H1 (cell line): ENCODE measurements at regions not wholly inside any gene's neighbourhood (a gene's known extent, or its start where the extent isn't known, plus 50 kb on each side); places are given as distances from the start of the nearest gene placed in this dataset.

Source experiments
- CTCF ChIA-PET: fragments of 300-600 bp; sonication (Branson Sonifier 250); formaldehyde crosslinking; loops from one replicate; lab custom pipeline; 2021; ENCODE audit not compliant: partially characterized antibody; lab: Charles Lee
- POLR2A ChIA-PET: fragments of 300-600 bp; sonication (Branson Sonifier 250); formaldehyde crosslinking; loops from one replicate; lab custom pipeline; 2021; ENCODE audit warnings: inconsistent platforms; ENCODE audit not compliant: partially characterized antibody; lab: Charles Lee
- DNase-seq, 2 experiments: peaks; one replicate each; pipeline versions ENCODE4 v3.0.0 to v3.0.0-alpha.2; 2010 to 2022; ENCODE audit warnings: low spot score in 2 of 2, low read depth in 1 of 2, mixed read lengths in 1 of 2
- FAIRE-seq: peaks from 2 replicates; lab custom pipeline; 2011; peaks lifted over from hg19 to GRCh38; lab: Jason Lieb, UNC
- H2AFZ ChIP-seq: 2 replicates; pipeline ENCODE4 v1.8.1; 2012; ENCODE audit warnings: low read length, inconsistent platforms
- H2AK5ac ChIP-seq: 2 replicates; pipeline ENCODE4 v1.6.1; 2013; ENCODE audit warnings: low read depth, low read length
- H2BK120ac ChIP-seq: replicated peaks from 2 replicates; pipeline ENCODE3; 2013; ENCODE audit warnings: low read depth, low read length, inconsistent platforms
- H2BK12ac ChIP-seq: 2 replicates; pipeline ENCODE4 v1.6.1; 2013; ENCODE audit warnings: low read depth, low read length
- H2BK15ac ChIP-seq: 2 replicates; pipeline ENCODE4 v1.6.1; 2013; ENCODE audit warnings: low read length
- H2BK20ac ChIP-seq: 2 replicates; pipeline ENCODE4 v1.6.1; 2013; ENCODE audit warnings: low read length
- H2BK5ac ChIP-seq: 2 replicates; pipeline ENCODE4 v1.6.1; 2013; ENCODE audit warnings: low read depth, low read length
- H3K14ac ChIP-seq: 2 replicates; pipeline ENCODE4 v1.6.1; 2013; ENCODE audit warnings: inconsistent platforms; ENCODE audit not compliant: insufficient read length
- H3K18ac ChIP-seq: 2 replicates; pipeline ENCODE4 v1.6.1; 2013; ENCODE audit warnings: low read length; ENCODE audit errors: extremely low read depth
- H3K23ac ChIP-seq: 2 replicates; pipeline ENCODE4 v1.6.1; 2013; ENCODE audit warnings: inconsistent platforms; ENCODE audit not compliant: insufficient read length
- H3K23me2 ChIP-seq: 2 replicates; pipeline ENCODE4 v1.6.1; 2013; ENCODE audit warnings: low read depth, low read length
- H3K27ac ChIP-seq: 2 replicates; pipeline ENCODE4 v1.6.1; 2011; ENCODE audit warnings: low read depth, low read length, inconsistent platforms
- H3K27me3 ChIP-seq, 4 experiments: replicated peaks in 1 of 4; 1 replicate in 1 of 4; 2 replicates in 3 of 4; pipeline versions ENCODE4 v1.6.1 to v1.8.1; 2011 to 2013; ENCODE audit warnings: low read length in 3 of 4, mild to moderate bottlenecking in 3 of 4, inconsistent platforms in 2 of 4, mixed read lengths in 2 of 4, moderate library complexity in 1 of 4; ENCODE audit not compliant: control insufficient read depth in 3 of 4, insufficient read depth in 3 of 4; ENCODE audit errors: extremely low read depth in 1 of 4
- H3K36me3 ChIP-seq, 4 experiments: 2 replicates each; pipeline versions ENCODE4 v1.6.1 to v1.8.1; 2011 to 2013; ENCODE audit warnings: mild to moderate bottlenecking in 4 of 4, low read length in 3 of 4, moderate library complexity in 2 of 4, control low read depth in 1 of 4, inconsistent platforms in 1 of 4; ENCODE audit not compliant: insufficient read depth in 4 of 4, control insufficient read depth in 2 of 4
- H3K4ac ChIP-seq: replicated peaks from 2 replicates; pipeline ENCODE3; 2013; ENCODE audit warnings: low read length, low read depth, mixed read lengths, inconsistent platforms; ENCODE audit not compliant: insufficient read length
- H3K4me1 ChIP-seq, 4 experiments: replicated peaks in 1 of 4; 1 replicate in 1 of 4; 2 replicates in 3 of 4; pipeline versions ENCODE4 v1.6.1 to v1.8.1; 2011 to 2013; ENCODE audit warnings: low read length in 3 of 4, inconsistent platforms in 2 of 4, mixed read lengths in 1 of 4; ENCODE audit not compliant: insufficient read depth in 4 of 4, control insufficient read depth in 3 of 4
- H3K4me2 ChIP-seq, 2 experiments: 2 replicates each; pipeline versions ENCODE4 v1.6.1 to v1.8.1; 2011 to 2013; ENCODE audit warnings: low read depth in 2 of 2, low read length in 2 of 2, control low read depth in 1 of 2, inconsistent platforms in 1 of 2, mild to moderate bottlenecking in 1 of 2; ENCODE audit not compliant: insufficient read depth in 1 of 2
- H3K4me3 ChIP-seq, 4 experiments: fragments of 200-600, 300-600 bp in 1 of 4; sonication (generic), shearing (Covaris generic), sonication (Bioruptor Twin) in 1 of 4; 2 replicates each; pipeline versions ENCODE4 v1.5.1 to v1.8.1; 2011 to 2016; ENCODE audit warnings: low read length in 4 of 4, low read depth in 3 of 4, control low read depth in 2 of 4, inconsistent platforms in 2 of 4, mild to moderate bottlenecking in 2 of 4, mixed read lengths in 1 of 4, moderate library complexity in 1 of 4; ENCODE audit not compliant: insufficient read depth in 2 of 4; ENCODE audit errors: extremely low read depth in 1 of 4
- H3K56ac ChIP-seq: replicated peaks from 2 replicates; pipeline ENCODE3; 2013; ENCODE audit warnings: low read depth, mild to moderate bottlenecking, mixed read lengths, low read length, inconsistent platforms; ENCODE audit not compliant: insufficient read length
- H3K79me1 ChIP-seq: 2 replicates; pipeline ENCODE4 v1.6.1; 2013; ENCODE audit warnings: low read depth, low read length, control low read depth
- H3K79me2 ChIP-seq, 2 experiments: 2 replicates each; pipeline versions ENCODE4 v1.6.1 to v1.8.1; 2012 to 2013; ENCODE audit warnings: low read length in 2 of 2, mild to moderate bottlenecking in 2 of 2, inconsistent platforms in 1 of 2; ENCODE audit not compliant: insufficient read depth in 2 of 2, control insufficient read depth in 1 of 2
- H3K9ac ChIP-seq, 4 experiments: replicated peaks in 1 of 4; 1 replicate in 1 of 4; 2 replicates in 3 of 4; pipeline versions ENCODE4 v1.6.1 to v1.8.1; 2011 to 2013; ENCODE audit warnings: low read depth in 3 of 4, low read length in 3 of 4, control low read depth in 2 of 4, mild to moderate bottlenecking in 2 of 4, moderate library complexity in 2 of 4, inconsistent platforms in 1 of 4; ENCODE audit errors: extremely low read depth in 1 of 4
- H3K9me3 ChIP-seq, 2 experiments: 2 replicates each; pipeline versions ENCODE4 v1.6.1 to v1.8.1; 2012 to 2013; ENCODE audit warnings: mild to moderate bottlenecking in 2 of 2, moderate library complexity in 2 of 2, control low read depth in 1 of 2, inconsistent platforms in 1 of 2, low read depth in 1 of 2, low read length in 1 of 2, mixed read lengths in 1 of 2; ENCODE audit not compliant: insufficient read depth in 2 of 2
- H4K20me1 ChIP-seq, 2 experiments: replicated peaks in 1 of 2; 2 replicates each; pipeline versions ENCODE3 to v1.8.1; 2011 to 2013; ENCODE audit warnings: inconsistent platforms in 2 of 2, low read length in 2 of 2, mild to moderate bottlenecking in 1 of 2; ENCODE audit not compliant: insufficient read depth in 2 of 2, control insufficient read depth in 1 of 2
- H4K5ac ChIP-seq: 2 replicates; pipeline ENCODE4 v1.6.1; 2013; ENCODE audit warnings: low read length, low read depth, mixed read lengths, inconsistent platforms; ENCODE audit not compliant: insufficient read length
- H4K8ac ChIP-seq: 2 replicates; pipeline ENCODE4 v1.8.0; 2013; ENCODE audit warnings: mild to moderate bottlenecking, moderate library complexity, low read length, inconsistent platforms; ENCODE audit not compliant: insufficient read depth; ENCODE audit errors: extremely low read depth
- H4K91ac ChIP-seq: replicated peaks from 2 replicates; pipeline ENCODE3; 2013; ENCODE audit warnings: low read length, mixed read lengths, inconsistent platforms; ENCODE audit not compliant: insufficient read length
- MAX ChIP-seq: IDR thresholded peaks from 2 replicates; pipeline ENCODE4 v1.6.1; 2012; ENCODE audit warnings: inconsistent platforms
- RAD21 ChIP-seq, 2 experiments: IDR thresholded peaks in 1 of 2; conservative IDR thresholded peaks in 1 of 2; 2 replicates each; pipeline ENCODE4 v1.6.1; 2011; ENCODE audit warnings: low read depth in 2 of 2, low read length in 2 of 2, improper control_type of control experiment in 1 of 2, inconsistent platforms in 1 of 2, mild to moderate bottlenecking in 1 of 2, moderate library complexity in 1 of 2
- WGBS, 2 experiments: shearing (Covaris generic) in 1 of 2; methylation state at CpG; one replicate each; pipeline versions ENCODE4 v1.1.6 to v1.1.7; 2013 to 2015; ENCODE audit warnings: low lambda C conversion rate in 2 of 2, mixed read lengths in 2 of 2, inconsistent platforms in 1 of 2, low coverage in 1 of 2, missing lambda C conversion rate in 1 of 2; ENCODE audit not compliant: insufficient replicate concordance in 2 of 2, insufficient coverage in 1 of 2, insufficient read length in 1 of 2; ENCODE audit errors: extremely low coverage in 1 of 2, missing lambda C conversion rate in 1 of 2; 5-methylcytosine and 5-hydroxymethylcytosine counted together

- ChIA-PET POLR2A (no interaction called here), CTCF (interaction anchor here (0.6 to 1.8 kb wide), 4 partner anchors 10 to 90 kb away, joined by 3 to 6 read pairs (median 3); no protein-coding TSS in a partner anchor)
These were observed 307.9 kb upstream of the SLC35B3 start for GRCh38 chr6:8743170-8743745.

More at GRCh38 chr6:8743170-8743745, 307.9 kb upstream of the SLC35B3 start:
- Histone ChIP-seq H2BK15ac (no peak overlapping the region), H2BK5ac (no peak overlapping the region), H4K8ac (no peak overlapping the region), H3K4me2 (no peak overlapping the region), H3K4me1 (peaks cover 0 to 2% (median 0%) of the 10 kb centered on the region in 4 experiments; a peak in 1 of 7 replicates), H2AFZ (0 out of 2 replicates have a peak overlapping the region, but pooled peaks have one; percentile 59), H2AK5ac (no peak overlapping the region), H3K4me3 (no peak overlapping the region), H3K23me2 (no peaks in the 10 kb centered on the region), H3K56ac (no peak overlapping the region), H3K18ac (no peak overlapping the region), H3K27me3 (no peaks in the 10 kb centered on the region), H4K5ac (no peak overlapping the region), H4K20me1 (no peaks in the 10 kb centered on the region), H3K4ac (no peak overlapping the region), H3K9ac (no peak overlapping the region), H3K36me3 (no peaks in the 10 kb centered on the region), H4K91ac (no peak overlapping the region), H3K79me1 (no peaks in the 10 kb centered on the region), H2BK20ac (no peak overlapping the region), H3K79me2 (no peaks in the 10 kb centered on the region), H3K9me3 (no peaks in the 10 kb centered on the region), H3K14ac (no peak overlapping the region), H3K27ac (no peak overlapping the region), H2BK120ac (no peak overlapping the region), H2BK12ac (no peak overlapping the region), H3K23ac (no peak overlapping the region)
- WGBS, 2 experiments: 87% methylated on average over 5 of the region's 5 CpGs; no CpG with 5 or more reads in 1 of the 2 experiments
- TF ChIP-seq RAD21 (IDR thresholded peaks at IDR 0.05 in 1 of 2, conservative IDR thresholded peaks at IDR 0.05 in 1 of 2; ENCODE audit: low read depth in 2 of 2, low read length in 2 of 2) (peak; percentile 15 to 16; a peak in 2 of 4 replicates), MAX (no peak)
- DNase-seq (no peak), FAIRE-seq (no peak)
